ENCODE measurements at regions not wholly inside any gene's neighbourhood (a gene's known extent, or its start where the extent isn't known, plus 50 kb on each side); places are given as distances from the start of the nearest gene placed in this dataset.

GRCh38 chr2:525611-526010, 151.6 kb downstream of the TMEM18 start:
- no peak for TF ChIP-seq CTCF (IDR thresholded peaks at IDR 0.05)
- TF ChIP-seq EP300 (IDR thresholded peaks at IDR 0.05): no peak
- TF ChIP-seq POLR2A (IDR thresholded peaks at IDR 0.05): no peak

All from sigmoid colon (tissue), 4 donors.